Heart left ventricle (tissue), 16 donors: ENCODE measurements at regions not wholly inside any gene's neighbourhood (a gene's known extent, or its start where the extent isn't known, plus 50 kb on each side); places are given as distances from the start of the nearest gene placed in this dataset.
A peak's percentile ranks its signal among the peaks of the same experiment; 100 is the strongest.

Experiments used
- ATAC-seq, 4 donors: fragments of 200-7000 bp; cut with Tn5 transposase; one replicate each; pipeline ENCODE4 v1.9.1; 2020 to 2022; ENCODE audit warnings: moderate library complexity in 4 of 4, mild to moderate bottlenecking in 3 of 4, moderate number of reproducible peaks in 1 of 4
- DNase-seq, 5 donors: peaks; one replicate each; pipeline ENCODE4 v3.0.0-alpha.2; 2020
- H3K27ac ChIP-seq, 12 donors: fragments of 200-600 bp; sonication (generic) in 4 of 12; one replicate each; pipeline versions ENCODE4 v1.5.0 to v1.8.0; 2016 to 2022; ENCODE audit warnings: mild to moderate bottlenecking in 2 of 12
- H3K27me3 ChIP-seq, 9 donors: fragments of 200-600 bp; sonication (generic) in 2 of 9; one replicate each; pipeline versions ENCODE4 v1.5.1 to v1.8.0; 2016 to 2022; ENCODE audit warnings: mild to moderate bottlenecking in 3 of 9
- H3K36me3 ChIP-seq, 9 donors: fragments of 200-600 bp; sonication (generic) in 2 of 9; one replicate each; pipeline versions ENCODE4 v1.5.0 to v1.8.0; 2018 to 2022; ENCODE audit warnings: mild to moderate bottlenecking in 2 of 9
- H3K4me1 ChIP-seq, 12 donors: fragments of 200-600 bp; sonication (generic) in 4 of 12; one replicate each; pipeline versions ENCODE4 v1.5.0 to v1.8.0; 2016 to 2022; ENCODE audit warnings: mild to moderate bottlenecking in 3 of 12
- H3K4me3 ChIP-seq, 12 donors: fragments of 200-600 bp; sonication (generic) in 4 of 12; one replicate each; pipeline versions ENCODE4 v1.5.0 to v1.8.0; 2017 to 2022; ENCODE audit warnings: mild to moderate bottlenecking in 9 of 12, moderate library complexity in 4 of 12
- H3K9me3 ChIP-seq, 12 donors: fragments of 200-600 bp; sonication (generic) in 4 of 12; one replicate each; pipeline versions ENCODE4 v1.5.0 to v1.8.0; 2016 to 2022; ENCODE audit warnings: mild to moderate bottlenecking in 1 of 12
- POLR2A ChIP-seq, 2 donors: fragments of 450-650 bp; IDR thresholded peaks; one replicate each; pipeline ENCODE4 v1.6.1; 2017; ENCODE audit warnings: antibody characterized with exemption in 2 of 2, mild to moderate bottlenecking in 2 of 2, moderate library complexity in 2 of 2
- WGBS, 4 donors: extraction: QIAGEN DNeasy Blood & Tissue Kit in 2 of 4; methylation state at CpG; one replicate each; pipeline versions ENCODE4 v1.1.5 to v1.1.7; 2013 to 2018; 5-methylcytosine and 5-hydroxymethylcytosine counted together
- intact Hi-C, 10 donors: fragments of 100-400 bp; cut with DNase I; formaldehyde crosslinking; loops; one replicate each; pipeline versions ENCODE4 v1.11.1 to v1.14.2; 2022
- TF ChIP-seq, protein P1 (sequence below), 12 donors: fragments of 200-600 bp; sonication (generic) in 4 of 12; IDR thresholded peaks; one replicate each; pipeline versions ENCODE4 v1.5.0 to v1.8.0; 2018 to 2022; ENCODE audit warnings: antibody characterized with exemption in 12 of 12, mild to moderate bottlenecking in 5 of 12
- donor health status: ischemic (EF 13 %, LVEDD 7.1; RV severe dilation, severe dysfunction).
- donor health status: healthy with polysubstance abuse.
- donor health status: DM: no; HTN: yes; CAD: no.
- donor health status: DM: no; HTN: no; CAD: no.
- donor health status: ischemic (EF 25% LVEDD 6.9; RV normal size, moderate dysfunction).
- donor health status: ischemic (EF 25% LVEDD 5.7; RV mildly dilated, moderate dysfunction).
- donor health status: healthy.
- donor health status: DM: yes; HTN: yes; CAD: no.
- donor health status: ischemic (EF 35%, LVEDD 5.7; RV mildly dilated, moderate dysfunction).
- donor health status: nonischemic (EF 11% LVEDD 7.7; RV severe dilation, severe dysfunction).
- donor health status: DM: yes; HTN: yes; CAD: no.
- donor health status: PGD.
- donor health status: ischemic (EF 29% LVEDD 5.4; RV normal size, mild dysfunction).
- donor health status: nonischemic (EF 23%, LVEDD 6.1; RV moderate dilation, normal function).

- no peaks in the 10 kb centered on the region for H3K36me3 ChIP-seq
- intact Hi-C loops, result no loop called here
- no peaks in the 10 kb centered on the region for H3K27me3 ChIP-seq
- no peak for DNase-seq
- no peak overlapping the region for H3K4me3 ChIP-seq
- TF ChIP-seq POLR2A (IDR thresholded peaks at IDR 0.05), result no peak
- TF ChIP-seq, protein P1, sequence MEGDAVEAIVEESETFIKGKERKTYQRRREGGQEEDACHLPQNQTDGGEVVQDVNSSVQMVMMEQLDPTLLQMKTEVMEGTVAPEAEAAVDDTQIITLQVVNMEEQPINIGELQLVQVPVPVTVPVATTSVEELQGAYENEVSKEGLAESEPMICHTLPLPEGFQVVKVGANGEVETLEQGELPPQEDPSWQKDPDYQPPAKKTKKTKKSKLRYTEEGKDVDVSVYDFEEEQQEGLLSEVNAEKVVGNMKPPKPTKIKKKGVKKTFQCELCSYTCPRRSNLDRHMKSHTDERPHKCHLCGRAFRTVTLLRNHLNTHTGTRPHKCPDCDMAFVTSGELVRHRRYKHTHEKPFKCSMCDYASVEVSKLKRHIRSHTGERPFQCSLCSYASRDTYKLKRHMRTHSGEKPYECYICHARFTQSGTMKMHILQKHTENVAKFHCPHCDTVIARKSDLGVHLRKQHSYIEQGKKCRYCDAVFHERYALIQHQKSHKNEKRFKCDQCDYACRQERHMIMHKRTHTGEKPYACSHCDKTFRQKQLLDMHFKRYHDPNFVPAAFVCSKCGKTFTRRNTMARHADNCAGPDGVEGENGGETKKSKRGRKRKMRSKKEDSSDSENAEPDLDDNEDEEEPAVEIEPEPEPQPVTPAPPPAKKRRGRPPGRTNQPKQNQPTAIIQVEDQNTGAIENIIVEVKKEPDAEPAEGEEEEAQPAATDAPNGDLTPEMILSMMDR (IDR thresholded peaks at IDR 0.05), result no peak
- H3K27ac ChIP-seq, result no peak overlapping the region
- 86 to 93% (median 87%) methylated on average over 9 of the region's 9 CpGs for WGBS, 4 donors
- no peaks in the 10 kb centered on the region for H3K9me3 ChIP-seq
- ATAC-seq, result no peak
- H3K4me1 ChIP-seq, result no peaks in the 10 kb centered on the region
Measured at GRCh38 chr15:36399276-36399675, 180.2 kb upstream of the CDIN1 start.

GRCh38 chr15:36400936-36401585 lies 178.4 kb upstream of the CDIN1 start:
- Histone ChIP-seq H3K27ac (no peak overlapping the region), H3K27me3 (no peaks in the 10 kb centered on the region), H3K36me3 (no peaks in the 10 kb centered on the region), H3K4me3 (peak overlapping the region in 1 of 12 donors; percentile 28), H3K4me1 (no peaks in the 10 kb centered on the region), H3K9me3 (no peaks in the 10 kb centered on the region)
- WGBS, 4 donors, result 88 to 95% (median 93%) methylated on average over 3 of the region's 3 CpGs
- no peak for DNase-seq
- TF ChIP-seq, protein P1 (IDR thresholded peaks at IDR 0.05), result no peak
- TF ChIP-seq POLR2A (IDR thresholded peaks at IDR 0.05), result no peak
- no peak for ATAC-seq
- intact Hi-C loops, result no loop called here

DNA sequence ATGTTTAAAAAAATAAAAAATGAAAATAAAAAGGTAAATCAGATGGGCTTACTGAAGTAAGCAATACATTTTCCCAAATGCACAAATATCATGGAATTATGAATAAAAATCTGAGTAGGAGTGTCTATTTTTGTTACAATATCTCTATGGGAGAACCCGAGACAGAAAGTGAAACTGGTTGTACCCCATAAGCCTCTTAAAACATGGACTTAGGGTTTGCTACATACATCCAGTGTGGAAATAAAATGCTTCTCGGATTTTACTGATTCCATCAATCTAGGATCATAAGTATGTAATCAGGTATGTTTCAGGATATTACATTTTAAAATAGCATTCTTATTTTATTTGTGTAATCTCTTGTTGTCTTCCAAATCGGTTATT lies 177.8 kb upstream of the CDIN1 start:
- WGBS, 4 donors, result 74 to 82% (median 76%) methylated on average over 3 of the region's 3 CpGs
- peak overlapping the region in 2 of 12 donors; percentile 16 to 28 for H3K4me3 ChIP-seq
- H3K27ac ChIP-seq, result no peak overlapping the region
- ATAC-seq, result no peak
- H3K9me3 ChIP-seq, result no peaks in the 10 kb centered on the region
- H3K4me1 ChIP-seq, result no peaks in the 10 kb centered on the region
- intact Hi-C loops, result no loop called here
- TF ChIP-seq, protein P1 (IDR thresholded peaks at IDR 0.05), result no peak
- no peak for TF ChIP-seq POLR2A (IDR thresholded peaks at IDR 0.05)
- H3K27me3 ChIP-seq, result no peaks in the 10 kb centered on the region
- DNase-seq, result no peak
- no peaks in the 10 kb centered on the region for H3K36me3 ChIP-seq

DNA sequence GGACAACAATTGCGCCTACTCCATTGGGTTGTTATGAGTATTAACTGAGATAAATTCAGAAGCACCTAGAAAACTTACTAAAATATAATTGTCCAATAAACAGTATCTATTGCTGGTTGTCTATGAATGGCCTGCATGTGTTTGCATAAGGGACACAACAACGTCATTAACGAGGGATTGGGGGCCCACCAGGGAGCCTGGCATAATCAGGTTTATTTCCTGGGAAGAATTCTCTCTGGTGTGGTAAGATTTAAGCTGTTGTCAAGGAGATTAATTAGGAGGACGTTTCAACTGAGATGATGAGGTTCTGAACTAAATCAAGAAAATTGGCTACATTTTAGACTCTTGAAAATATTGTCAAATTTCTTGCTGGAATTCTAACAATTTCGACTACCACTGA lies 176.1 kb upstream of the CDIN1 start:
- ATAC-seq (no peak), DNase-seq (no peak)
- no peaks in the 10 kb centered on the region for H3K36me3 ChIP-seq
- H3K27me3 ChIP-seq, result no peaks in the 10 kb centered on the region
- intact Hi-C loops, result no loop called here
- TF ChIP-seq POLR2A (IDR thresholded peaks at IDR 0.05), result no peak
- TF ChIP-seq, protein P1 (IDR thresholded peaks at IDR 0.05), result no peak
- no peak overlapping the region for H3K4me3 ChIP-seq
- no peaks in the 10 kb centered on the region for H3K4me1 ChIP-seq
- no peaks in the 10 kb centered on the region for H3K9me3 ChIP-seq
- no peak overlapping the region for H3K27ac ChIP-seq
- WGBS, 4 donors, result 77 to 82% (median 79%) methylated on average over 5 of the region's 5 CpGs
